Cardiac muscle cell (in vitro differentiated cells and primary cell): ENCODE measurements at regions not wholly inside any gene's neighbourhood (a gene's known extent, or its start where the extent isn't known, plus 50 kb on each side); places are given as distances from the start of the nearest gene placed in this dataset.

Experiments
- DNase-seq, 2 donors: peaks; one replicate each; pipeline versions ENCODE4 v3.0.0 to v3.0.0-alpha.2; 2010 to 2017; ENCODE audit warnings: low read depth in 1 of 2, low spot score in 1 of 2
- H3K27ac ChIP-seq: fragments of 200-600 bp; sonication (generic); 2 replicates; pipeline ENCODE4 v1.5.1; 2016
- H3K27me3 ChIP-seq: fragments of 200-600 bp; sonication (generic); 2 replicates; pipeline ENCODE4 v1.6.0; 2016; ENCODE audit warnings: control low read depth
- H3K36me3 ChIP-seq: fragments of 200-600 bp; sonication (generic); 2 replicates; pipeline ENCODE4 v1.5.1; 2016; ENCODE audit warnings: control low read depth
- H3K4me1 ChIP-seq: fragments of 200-600 bp; sonication (generic); 2 replicates; pipeline ENCODE4 v1.8.1; 2017; ENCODE audit warnings: low read depth, mild to moderate bottlenecking, mixed run types
- H3K4me3 ChIP-seq: fragments of 200-600 bp; sonication (generic); 2 replicates; pipeline ENCODE4 v1.5.1; 2016; ENCODE audit warnings: mild to moderate bottlenecking
- H3K9me3 ChIP-seq: fragments of 200-600 bp; sonication (generic); 2 replicates; pipeline ENCODE4 v1.5.1; 2017; ENCODE audit warnings: low read depth, mild to moderate bottlenecking, control low read depth
- CTCF ChIP-seq: IDR thresholded peaks from 2 replicates; pipeline ENCODE4 v1.5.1; 2012; ENCODE audit warnings: low read depth, mild to moderate bottlenecking, low read length

GRCh38 chr4:117773064-117773936 is 261.0 kb upstream of the NDST3 start:
- H3K4me1 ChIP-seq, result no peaks in the 10 kb centered on the region
- TF ChIP-seq CTCF, result no peak
- H3K9me3 ChIP-seq, result no peaks in the 10 kb centered on the region
- no peak overlapping the region for H3K27ac ChIP-seq
- no peak for DNase-seq
- no peak overlapping the region for H3K4me3 ChIP-seq
- no peaks in the 10 kb centered on the region for H3K36me3 ChIP-seq
- no peaks in the 10 kb centered on the region for H3K27me3 ChIP-seq

- no peak for TF ChIP-seq CTCF
- Histone ChIP-seq H3K27ac (no peak overlapping the region), H3K36me3 (no peaks in the 10 kb centered on the region), H3K4me1 (no peaks in the 10 kb centered on the region), H3K9me3 (no peaks in the 10 kb centered on the region), H3K4me3 (no peak overlapping the region), H3K27me3 (no peaks in the 10 kb centered on the region)
- no peak for DNase-seq
Observed at GRCh38 chr4:117777721-117778120, 256.6 kb upstream of the NDST3 start.

- Histone ChIP-seq H3K27ac (no peak overlapping the region), H3K9me3 (no peaks in the 10 kb centered on the region), H3K4me3 (no peak overlapping the region), H3K27me3 (no peaks in the 10 kb centered on the region), H3K36me3 (no peaks in the 10 kb centered on the region), H3K4me1 (peaks cover 5% of the 10 kb centered on the region)
- TF ChIP-seq CTCF, result no peak
- DNase-seq, result no peak
Observed at GRCh38 chr4:117783716-117784115, 250.6 kb upstream of the NDST3 start.

- Histone ChIP-seq H3K9me3 (no peaks in the 10 kb centered on the region), H3K36me3 (no peaks in the 10 kb centered on the region), H3K4me1 (peaks cover 5% of the 10 kb centered on the region), H3K4me3 (no peak overlapping the region), H3K27me3 (no peaks in the 10 kb centered on the region), H3K27ac (no peak overlapping the region)
- DNase-seq, result no peak
- TF ChIP-seq CTCF, result no peak
Observed at GRCh38 chr4:117784266-117784665, 250.0 kb upstream of the NDST3 start.

GRCh38 chr4:117786566-117786965 is 247.7 kb upstream of the NDST3 start:
- DNase-seq, result no peak
- H3K4me3 ChIP-seq, result no peak overlapping the region
- no peaks in the 10 kb centered on the region for H3K27me3 ChIP-seq
- no peak for TF ChIP-seq CTCF
- H3K9me3 ChIP-seq, result no peaks in the 10 kb centered on the region
- peaks cover 5% of the 10 kb centered on the region for H3K4me1 ChIP-seq
- H3K36me3 ChIP-seq, result no peaks in the 10 kb centered on the region
- H3K27ac ChIP-seq, result no peak overlapping the region
